HG03432 (cell line): ENCODE measurements at regions not wholly inside any gene's neighbourhood (a gene's known extent, or its start where the extent isn't known, plus 50 kb on each side); places are given as distances from the start of the nearest gene placed in this dataset.

ENCODE experiments used
- ATAC-seq: cut with Tn5 transposase; IDR thresholded peaks from one replicate; pipeline ENCODE4 v1.9.1; 2021; ENCODE audit warnings: mild to moderate bottlenecking, moderate library complexity; ENCODE audit not compliant: unreplicated experiment

DNA sequence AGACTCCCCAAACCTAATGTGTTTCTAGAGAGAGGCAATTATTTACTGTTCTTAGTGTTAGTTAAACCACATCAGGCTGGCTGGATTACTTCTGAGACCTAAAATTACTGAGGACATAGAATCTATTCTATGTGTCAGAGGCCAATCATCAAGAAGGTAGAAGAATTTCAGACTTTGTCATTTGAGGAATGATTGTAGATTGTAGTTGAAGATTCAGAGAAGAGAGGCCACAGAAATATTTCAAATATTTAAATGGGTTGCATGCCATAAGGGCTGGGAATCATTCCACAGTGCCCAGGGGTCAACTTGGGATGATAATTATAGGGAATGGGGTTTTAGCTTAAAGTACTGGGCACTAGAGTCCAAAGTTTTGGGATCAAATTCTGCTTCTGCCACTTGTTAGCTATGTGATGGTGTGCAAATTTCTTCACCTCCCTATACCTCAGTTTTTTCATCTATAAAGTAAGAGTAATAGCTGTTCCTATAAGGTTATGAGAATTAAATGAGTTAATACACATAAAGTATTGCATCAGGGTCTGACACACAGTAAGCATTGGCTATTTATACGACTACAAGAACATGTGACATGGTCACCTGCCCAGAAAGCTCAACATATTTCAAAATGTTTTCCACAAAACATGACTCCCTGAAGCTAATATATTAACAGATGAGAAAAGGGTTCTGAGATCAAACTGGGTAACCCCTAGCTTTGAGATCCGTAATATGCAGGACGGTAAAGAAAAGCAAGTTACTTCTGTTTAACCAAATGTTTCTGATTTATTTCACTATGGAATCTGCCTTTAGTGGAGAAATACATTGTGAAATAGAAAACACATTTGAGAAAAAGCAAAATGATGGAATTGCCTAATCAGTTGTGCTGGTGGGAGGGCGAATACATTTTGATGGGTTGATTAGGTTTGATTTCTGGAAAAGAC, 69.7 kb upstream of the SPAG17 start:
- no peak for ATAC-seq

DNA sequence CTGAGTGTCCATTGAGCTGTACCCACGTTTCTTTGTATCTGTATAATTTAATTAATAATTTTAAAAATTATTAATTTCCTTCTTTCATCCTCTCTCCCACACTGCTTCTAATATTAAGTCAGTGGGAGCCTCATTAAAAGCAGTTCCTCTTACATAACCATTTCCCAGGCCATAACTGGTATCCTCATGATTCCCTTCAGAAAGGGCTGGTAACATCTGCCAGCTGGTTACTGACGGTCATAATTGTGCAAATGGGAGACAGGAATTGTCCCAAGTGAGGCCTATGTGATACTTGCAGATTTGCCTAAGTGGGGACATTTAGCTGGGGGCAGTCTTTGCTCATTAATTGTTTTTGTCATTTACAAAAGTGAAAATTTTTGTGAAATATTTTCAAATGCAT, 69.0 kb upstream of the SPAG17 start:
- ATAC-seq = no peak

DNA sequence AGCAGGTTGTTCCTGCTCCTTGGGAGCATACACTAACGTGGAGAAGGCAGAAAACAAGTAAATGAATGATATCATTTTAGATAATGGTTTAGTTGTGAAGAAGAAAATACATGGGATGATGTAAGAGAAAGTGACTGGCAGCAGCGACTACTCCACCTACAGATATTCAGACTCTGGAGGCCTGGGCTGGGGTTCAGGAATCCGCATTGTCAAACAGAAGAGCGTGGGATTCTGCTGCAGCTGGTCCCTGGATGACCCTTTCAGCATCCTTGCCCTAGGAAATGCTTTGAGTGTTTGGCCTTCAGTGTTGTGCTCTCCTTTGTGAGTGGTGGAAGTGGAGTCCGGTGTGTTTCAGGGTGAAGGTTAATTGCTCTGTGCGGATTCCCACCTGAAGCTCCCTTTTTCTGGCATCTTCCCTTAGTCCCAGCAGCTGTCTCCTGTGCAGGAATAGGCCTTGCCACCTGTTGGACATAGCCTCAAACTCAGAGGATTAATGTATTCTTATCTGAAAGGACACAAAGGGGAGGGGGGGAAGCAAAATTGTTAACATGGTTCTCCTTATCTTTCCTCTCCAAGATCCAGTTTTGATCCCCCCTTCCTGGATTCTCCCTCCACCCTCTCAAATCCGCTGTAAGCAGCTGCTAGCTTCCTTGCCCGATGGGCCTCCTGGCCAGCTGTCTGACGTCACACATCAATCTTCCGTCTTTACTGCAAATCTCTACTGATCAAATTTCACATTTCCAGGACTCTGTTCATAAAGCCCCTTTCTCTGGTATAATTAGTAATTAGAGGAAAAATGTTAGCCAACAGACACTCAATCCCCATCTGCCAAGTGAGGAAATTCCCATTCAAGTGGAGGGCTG, 68.3 kb upstream of the SPAG17 start:
- no peak for ATAC-seq

DNA sequence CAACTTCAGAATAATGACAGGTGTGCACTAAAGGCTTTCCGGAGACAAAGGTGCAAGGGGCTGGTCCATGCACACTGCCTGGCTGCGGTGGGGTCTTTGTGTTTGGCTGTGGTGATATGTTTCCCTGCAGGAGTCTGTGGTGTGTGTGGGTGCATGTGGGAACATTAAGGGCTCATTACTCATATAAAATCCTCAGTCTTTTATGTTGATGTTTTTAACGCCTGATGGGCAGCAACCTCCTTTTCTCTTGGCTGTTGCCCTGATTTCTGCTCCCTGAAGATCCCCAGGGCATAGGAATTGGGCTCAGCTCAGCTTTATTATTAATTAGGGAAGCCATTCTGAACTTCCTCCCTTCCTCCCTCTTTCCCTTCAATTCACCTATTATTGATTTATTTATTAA, 67.6 kb upstream of the SPAG17 start:
- no peak for ATAC-seq

DNA sequence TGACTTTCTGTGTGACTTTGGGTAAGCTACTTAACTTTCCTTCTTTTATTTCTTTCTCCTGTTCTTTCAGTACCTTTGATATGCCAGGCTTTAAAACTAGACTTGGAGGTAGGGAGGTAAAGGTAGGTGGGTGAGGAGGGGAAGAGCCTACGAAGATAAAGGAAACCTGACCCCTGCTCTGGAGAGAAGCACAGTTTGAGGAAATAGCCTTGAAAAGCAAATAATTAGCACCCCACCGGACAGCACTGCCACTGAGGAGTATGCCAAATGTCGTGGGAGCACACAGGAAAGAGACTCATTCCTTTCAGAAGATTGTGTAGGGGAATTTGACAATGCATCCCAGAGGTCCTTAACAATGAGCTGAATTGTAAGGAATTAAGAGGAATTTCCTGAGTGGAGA, 65.2 kb upstream of the SPAG17 start:
- ATAC-seq = no peak

DNA sequence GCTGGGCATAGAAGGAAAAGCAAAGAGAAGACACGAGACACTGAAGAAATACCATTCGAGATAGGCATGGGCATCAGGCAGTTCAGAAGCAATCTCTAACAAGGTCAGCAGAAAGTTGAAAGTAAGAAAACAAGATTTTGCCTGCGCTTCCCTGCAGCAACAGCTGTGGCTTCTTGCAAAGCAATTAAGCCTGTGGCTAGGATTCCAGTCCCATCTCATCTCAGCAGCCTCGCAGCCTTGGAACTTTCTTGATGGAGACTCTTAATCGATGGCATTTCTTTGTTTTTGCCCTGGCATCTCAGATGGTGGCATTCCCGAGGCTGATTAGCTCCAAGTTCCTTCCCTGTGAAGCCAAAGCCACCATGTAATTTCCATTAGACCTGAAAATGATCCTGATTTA, 64.6 kb upstream of the SPAG17 start:
- no peak for ATAC-seq

DNA sequence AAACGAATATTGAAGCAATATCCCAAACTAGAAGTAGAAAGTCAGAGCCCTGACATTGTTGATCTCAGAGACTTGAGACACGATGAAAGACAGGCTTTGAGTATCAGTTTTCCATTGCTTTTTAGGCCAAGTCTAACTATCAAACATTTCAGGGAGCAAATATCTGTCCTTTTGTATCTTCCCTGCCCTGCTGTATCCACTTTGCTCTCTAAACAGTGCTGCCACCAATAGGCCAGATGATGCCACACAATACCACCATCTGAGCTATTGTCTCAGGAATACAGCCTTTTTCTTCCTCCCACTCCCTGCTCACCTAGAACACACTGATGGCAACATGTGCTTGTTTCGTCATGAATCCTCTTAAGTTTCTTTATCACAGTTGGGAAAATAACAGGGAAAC, 62.6 kb upstream of the SPAG17 start:
- ATAC-seq = no peak

DNA sequence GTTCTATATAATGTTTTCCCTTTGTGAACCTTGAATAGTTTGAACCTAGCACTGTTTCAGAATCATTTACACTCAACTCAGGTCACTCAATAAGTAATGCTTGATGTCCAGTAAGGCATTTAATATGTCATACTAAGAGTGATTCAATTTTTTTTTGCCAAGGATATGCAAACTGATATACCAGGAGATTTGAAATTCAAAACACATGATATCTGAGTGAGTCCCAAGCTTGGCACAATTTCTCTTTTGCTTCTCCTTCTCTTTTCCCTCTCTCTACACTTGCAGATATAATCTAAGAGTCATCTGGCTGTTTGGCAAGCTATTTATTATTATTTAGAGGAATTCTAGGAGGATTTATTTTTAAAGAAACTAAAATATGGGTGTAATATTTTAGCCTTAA, 61.6 kb upstream of the SPAG17 start:
- no peak for ATAC-seq

DNA sequence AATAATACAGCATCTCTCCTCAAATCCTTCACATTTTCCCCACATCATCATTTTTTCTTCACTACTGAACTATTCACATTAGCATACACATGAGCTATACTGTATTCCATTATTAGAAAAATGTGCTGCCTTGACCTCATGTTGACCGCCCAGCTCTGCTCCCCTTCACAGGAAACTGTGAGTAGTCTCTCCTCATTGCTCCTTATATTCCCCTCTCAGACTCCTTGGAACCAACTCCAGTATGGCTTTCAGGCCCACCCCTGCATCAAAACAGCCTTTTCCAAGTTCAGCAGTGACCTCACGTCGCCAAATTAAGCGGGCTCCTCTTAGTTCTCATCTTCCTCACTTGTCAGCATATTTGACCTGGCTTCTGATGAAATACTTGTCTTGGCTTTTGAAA, 59.2 kb upstream of the SPAG17 start:
- no peak for ATAC-seq

DNA sequence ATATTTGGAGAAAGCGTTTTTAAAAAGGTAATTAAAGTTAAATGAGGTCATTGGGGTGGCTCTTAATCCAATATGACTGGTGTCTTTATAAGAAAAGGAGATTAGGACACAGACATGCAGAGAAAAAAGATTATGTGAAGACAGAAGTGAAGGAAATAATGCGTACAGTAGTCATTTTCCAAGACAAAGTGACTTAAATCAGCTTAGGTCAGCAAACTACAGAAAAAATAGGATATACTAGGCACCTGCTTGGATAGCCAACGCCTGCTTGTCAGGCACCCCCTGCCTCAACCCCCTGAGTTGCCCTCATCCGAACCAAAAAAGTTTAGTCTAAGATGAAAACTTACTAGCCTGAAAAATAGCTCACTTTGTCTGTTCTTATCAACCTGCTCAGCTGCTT, 58.2 kb upstream of the SPAG17 start:
- no peak for ATAC-seq
